ENCODE measurements at regions not wholly inside any gene's neighbourhood (a gene's known extent, or its start where the extent isn't known, plus 50 kb on each side); places are given as distances from the start of the nearest gene placed in this dataset.

DNA sequence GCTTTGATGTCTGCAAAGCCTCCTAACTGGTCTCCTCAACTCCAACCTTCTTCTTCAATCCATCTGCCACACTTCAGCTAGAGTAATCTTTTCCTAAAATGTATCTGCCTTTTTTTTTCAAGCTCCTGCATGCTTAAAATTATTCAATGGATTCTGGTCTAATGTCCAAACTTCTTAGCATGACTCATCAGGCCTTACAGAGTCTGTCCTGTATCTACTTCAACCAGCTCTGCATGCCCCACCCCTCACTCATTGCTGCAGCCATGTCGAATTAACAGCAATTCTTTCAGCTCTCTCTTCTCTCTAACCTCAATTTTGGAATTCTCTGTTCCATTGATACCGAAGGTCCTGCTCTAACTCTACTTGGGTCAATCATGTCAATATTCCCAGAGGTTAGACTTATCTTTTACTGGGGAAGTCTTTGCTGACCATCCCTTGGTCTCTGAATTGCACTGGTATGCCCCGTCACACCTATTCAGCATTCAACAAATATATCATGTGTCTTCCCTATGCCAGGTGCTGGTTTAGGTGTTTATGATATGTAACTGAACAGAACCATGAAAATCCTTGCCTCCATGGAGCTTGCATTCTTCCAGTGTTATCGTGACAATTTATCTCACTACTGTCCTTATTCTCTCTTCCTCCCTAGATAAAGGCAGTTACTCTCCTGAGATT, 88.5 kb upstream of the NANOGP8 start (continued):
- TF ChIP-seq ADNP (tag; IDR thresholded peaks at IDR 0.05), result peak; percentile 71
- no peak for TF ChIP-seq ZNF668 (CRISPR knock-in tag; IDR thresholded peaks at IDR 0.05)
- TF ChIP-seq RBM14 (IDR thresholded peaks at IDR 0.05; ENCODE audit: borderline replicate concordance, insufficient read depth, low read depth, low read length), result no peak
- TF ChIP-seq PPARD (CRISPR knock-in tag; IDR thresholded peaks at IDR 0.05), result no peak
- no peak for TF ChIP-seq ZNF174 (CRISPR knock-in tag; IDR thresholded peaks at IDR 0.05)
- TF ChIP-seq CBX2 (IDR thresholded peaks at IDR 0.05; ENCODE audit: insufficient read depth, low read length, poor library complexity, severe bottlenecking), result no peak
- no peak for TF ChIP-seq ZNF311 (CRISPR knock-in tag; IDR thresholded peaks at IDR 0.05)
- TF ChIP-seq TGIF2 (CRISPR knock-in tag; IDR thresholded peaks at IDR 0.05), result no peak
- peak; percentile 72 for TF ChIP-seq ZNF384 (IDR thresholded peaks at IDR 0.05; ENCODE audit: low read depth, low read length)
- no peak for TF ChIP-seq RHOXF2B (CRISPR knock-in tag; conservative IDR thresholded peaks at IDR 0.05)
- TF ChIP-seq, protein P1, sequence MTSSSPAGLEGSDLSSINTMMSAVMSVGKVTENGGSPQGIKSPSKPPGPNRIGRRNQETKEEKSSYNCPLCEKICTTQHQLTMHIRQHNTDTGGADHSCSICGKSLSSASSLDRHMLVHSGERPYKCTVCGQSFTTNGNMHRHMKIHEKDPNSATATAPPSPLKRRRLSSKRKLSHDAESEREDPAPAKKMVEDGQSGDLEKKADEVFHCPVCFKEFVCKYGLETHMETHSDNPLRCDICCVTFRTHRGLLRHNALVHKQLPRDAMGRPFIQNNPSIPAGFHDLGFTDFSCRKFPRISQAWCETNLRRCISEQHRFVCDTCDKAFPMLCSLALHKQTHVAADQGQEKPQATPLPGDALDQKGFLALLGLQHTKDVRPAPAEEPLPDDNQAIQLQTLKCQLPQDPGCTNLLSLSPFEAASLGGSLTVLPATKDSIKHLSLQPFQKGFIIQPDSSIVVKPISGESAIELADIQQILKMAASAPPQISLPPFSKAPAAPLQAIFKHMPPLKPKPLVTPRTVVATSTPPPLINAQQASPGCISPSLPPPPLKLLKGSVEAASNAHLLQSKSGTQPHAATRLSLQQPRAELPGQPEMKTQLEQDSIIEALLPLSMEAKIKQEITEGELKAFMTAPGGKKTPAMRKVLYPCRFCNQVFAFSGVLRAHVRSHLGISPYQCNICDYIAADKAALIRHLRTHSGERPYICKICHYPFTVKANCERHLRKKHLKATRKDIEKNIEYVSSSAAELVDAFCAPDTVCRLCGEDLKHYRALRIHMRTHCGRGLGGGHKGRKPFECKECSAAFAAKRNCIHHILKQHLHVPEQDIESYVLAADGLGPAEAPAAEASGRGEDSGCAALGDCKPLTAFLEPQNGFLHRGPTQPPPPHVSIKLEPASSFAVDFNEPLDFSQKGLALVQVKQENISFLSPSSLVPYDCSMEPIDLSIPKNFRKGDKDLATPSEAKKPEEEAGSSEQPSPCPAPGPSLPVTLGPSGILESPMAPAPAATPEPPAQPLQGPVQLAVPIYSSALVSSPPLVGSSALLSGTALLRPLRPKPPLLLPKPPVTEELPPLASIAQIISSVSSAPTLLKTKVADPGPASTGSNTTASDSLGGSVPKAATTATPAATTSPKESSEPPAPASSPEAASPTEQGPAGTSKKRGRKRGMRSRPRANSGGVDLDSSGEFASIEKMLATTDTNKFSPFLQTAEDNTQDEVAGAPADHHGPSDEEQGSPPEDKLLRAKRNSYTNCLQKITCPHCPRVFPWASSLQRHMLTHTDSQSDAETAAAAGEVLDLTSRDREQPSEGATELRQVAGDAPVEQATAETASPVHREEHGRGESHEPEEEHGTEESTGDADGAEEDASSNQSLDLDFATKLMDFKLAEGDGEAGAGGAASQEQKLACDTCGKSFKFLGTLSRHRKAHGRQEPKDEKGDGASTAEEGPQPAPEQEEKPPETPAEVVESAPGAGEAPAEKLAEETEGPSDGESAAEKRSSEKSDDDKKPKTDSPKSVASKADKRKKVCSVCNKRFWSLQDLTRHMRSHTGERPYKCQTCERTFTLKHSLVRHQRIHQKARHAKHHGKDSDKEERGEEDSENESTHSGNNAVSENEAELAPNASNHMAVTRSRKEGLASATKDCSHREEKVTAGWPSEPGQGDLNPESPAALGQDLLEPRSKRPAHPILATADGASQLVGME (CRISPR knock-in tag; IDR thresholded peaks at IDR 0.05), result no peak
- TF ChIP-seq, protein P2, sequence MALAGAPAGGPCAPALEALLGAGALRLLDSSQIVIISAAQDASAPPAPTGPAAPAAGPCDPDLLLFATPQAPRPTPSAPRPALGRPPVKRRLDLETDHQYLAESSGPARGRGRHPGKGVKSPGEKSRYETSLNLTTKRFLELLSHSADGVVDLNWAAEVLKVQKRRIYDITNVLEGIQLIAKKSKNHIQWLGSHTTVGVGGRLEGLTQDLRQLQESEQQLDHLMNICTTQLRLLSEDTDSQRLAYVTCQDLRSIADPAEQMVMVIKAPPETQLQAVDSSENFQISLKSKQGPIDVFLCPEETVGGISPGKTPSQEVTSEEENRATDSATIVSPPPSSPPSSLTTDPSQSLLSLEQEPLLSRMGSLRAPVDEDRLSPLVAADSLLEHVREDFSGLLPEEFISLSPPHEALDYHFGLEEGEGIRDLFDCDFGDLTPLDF (CRISPR knock-in tag; IDR thresholded peaks at IDR 0.05), result no peak
- no peak for TF ChIP-seq NFATC3 (IDR thresholded peaks at IDR 0.05)
- no peak for TF ChIP-seq ZNF696 (CRISPR knock-in tag; conservative IDR thresholded peaks at IDR 0.05)
- TF ChIP-seq CBFB (CRISPR knock-in tag; IDR thresholded peaks at IDR 0.05), result no peak
- no peak for TF ChIP-seq CBX1 (IDR thresholded peaks at IDR 0.05; ENCODE audit: low read depth)
- TF ChIP-seq HOMEZ (CRISPR knock-in tag; IDR thresholded peaks at IDR 0.05), result no peak
- TF ChIP-seq STAT6 (CRISPR knock-in tag; IDR thresholded peaks at IDR 0.05), result no peak
